ENCODE measurements at regions not wholly inside any gene's neighbourhood (a gene's known extent, or its start where the extent isn't known, plus 50 kb on each side); places are given as distances from the start of the nearest gene placed in this dataset.

DNA sequence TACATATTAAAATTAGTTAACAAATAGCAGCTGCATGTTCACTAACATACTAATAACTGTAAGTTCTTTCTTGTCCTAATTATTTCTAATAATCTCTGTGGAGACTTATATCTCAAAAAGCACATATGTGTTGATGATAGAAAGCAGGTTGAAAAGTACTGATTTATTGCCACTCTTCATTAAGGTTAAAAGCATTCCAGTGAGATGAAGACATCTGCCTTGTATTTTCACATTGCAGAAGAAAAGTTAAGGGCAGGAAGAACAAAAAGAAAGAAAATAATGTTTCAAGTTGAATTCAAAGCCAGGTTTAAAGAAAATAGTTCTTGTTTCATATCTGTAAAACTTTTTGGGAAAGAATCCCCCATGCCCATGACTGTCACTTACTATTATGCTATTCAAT lies 429.9 kb downstream of the MTX2 start:
- TF ChIP-seq, protein P1, sequence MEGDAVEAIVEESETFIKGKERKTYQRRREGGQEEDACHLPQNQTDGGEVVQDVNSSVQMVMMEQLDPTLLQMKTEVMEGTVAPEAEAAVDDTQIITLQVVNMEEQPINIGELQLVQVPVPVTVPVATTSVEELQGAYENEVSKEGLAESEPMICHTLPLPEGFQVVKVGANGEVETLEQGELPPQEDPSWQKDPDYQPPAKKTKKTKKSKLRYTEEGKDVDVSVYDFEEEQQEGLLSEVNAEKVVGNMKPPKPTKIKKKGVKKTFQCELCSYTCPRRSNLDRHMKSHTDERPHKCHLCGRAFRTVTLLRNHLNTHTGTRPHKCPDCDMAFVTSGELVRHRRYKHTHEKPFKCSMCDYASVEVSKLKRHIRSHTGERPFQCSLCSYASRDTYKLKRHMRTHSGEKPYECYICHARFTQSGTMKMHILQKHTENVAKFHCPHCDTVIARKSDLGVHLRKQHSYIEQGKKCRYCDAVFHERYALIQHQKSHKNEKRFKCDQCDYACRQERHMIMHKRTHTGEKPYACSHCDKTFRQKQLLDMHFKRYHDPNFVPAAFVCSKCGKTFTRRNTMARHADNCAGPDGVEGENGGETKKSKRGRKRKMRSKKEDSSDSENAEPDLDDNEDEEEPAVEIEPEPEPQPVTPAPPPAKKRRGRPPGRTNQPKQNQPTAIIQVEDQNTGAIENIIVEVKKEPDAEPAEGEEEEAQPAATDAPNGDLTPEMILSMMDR (conservative IDR thresholded peaks at IDR 0.05; ENCODE audit: low read depth, low read length): no peak
- TF ChIP-seq EZH2 (IDR thresholded peaks at IDR 0.05; ENCODE audit: borderline replicate concordance, low read depth, low read length, poor library complexity, severe bottlenecking): no peak
